Panc1 (cell line): ENCODE measurements at regions not wholly inside any gene's neighbourhood (a gene's known extent, or its start where the extent isn't known, plus 50 kb on each side); places are given as distances from the start of the nearest gene placed in this dataset.

Experiments used
- ATAC-seq: fragments of 200-7000 bp; cut with Tn5 transposase; 2 replicates; pipeline ENCODE4 v1.9.1; 2020; ENCODE audit warnings: mild to moderate bottlenecking, moderate library complexity
- BruUV-seq: library from RNA; stranded (reverse); fragments of 400-500 nt; replicated peaks from 2 replicates; lab custom pipeline; 2021; lab: Mats Ljungman, UMichigan
- CTCF ChIA-PET: fragments of 300-600 bp; sonication (Branson Sonifier 250); formaldehyde crosslinking; loops from one replicate; lab custom pipeline; 2022; ENCODE audit warnings: antibody characterized with exemption; lab: Charles Lee
- POLR2A ChIA-PET: fragments of 300-600 bp; sonication (Branson Sonifier 250); formaldehyde crosslinking; loops from one replicate; lab custom pipeline; 2022; ENCODE audit warnings: antibody characterized with exemption; lab: Charles Lee
- DNase-seq: peaks from one replicate; pipeline ENCODE4 v3.0.0-alpha.2; 2010; ENCODE audit warnings: low read depth, low spot score
- H3K27ac ChIP-seq: 2 replicates; pipeline ENCODE4 v1.5.1; 2011; ENCODE audit warnings: mild to moderate bottlenecking, low read length, inconsistent platforms
- H3K27me3 ChIP-seq: fragments of 200-500 bp; sonication (Bioruptor generic); 2 replicates; pipeline ENCODE4 v1.6.0; 2014; ENCODE audit warnings: low read length, inconsistent platforms; ENCODE audit not compliant: control insufficient read depth, insufficient read depth
- H3K36me3 ChIP-seq: fragments of 200-500 bp; sonication (Bioruptor generic); 2 replicates; pipeline ENCODE4 v1.5.1; 2014; ENCODE audit warnings: inconsistent platforms, mild to moderate bottlenecking, low read length, moderate library complexity; ENCODE audit not compliant: control insufficient read depth, insufficient read depth
- H3K4me1 ChIP-seq: 2 replicates; pipeline ENCODE4 v1.5.1; 2011; ENCODE audit warnings: inconsistent platforms, mild to moderate bottlenecking, low read length, moderate library complexity; ENCODE audit not compliant: control insufficient read depth, insufficient read depth
- H3K4me3 ChIP-seq, 2 experiments: 2 replicates each; pipeline ENCODE4 v1.5.1; 2011 to 2012; ENCODE audit warnings: low read depth in 2 of 2, low read length in 2 of 2, mild to moderate bottlenecking in 2 of 2, inconsistent platforms in 1 of 2, moderate library complexity in 1 of 2
- H3K9me3 ChIP-seq: fragments of 200-500 bp; sonication (Bioruptor generic); 2 replicates; pipeline ENCODE4 v1.5.1; 2014; ENCODE audit warnings: low read depth, mild to moderate bottlenecking, inconsistent platforms, low read length, moderate library complexity; ENCODE audit not compliant: control insufficient read depth, insufficient read depth
- POLR2AphosphoS5 ChIP-seq: IDR thresholded peaks from 2 replicates; pipeline ENCODE4 v1.6.1; 2012; ENCODE audit warnings: mild to moderate bottlenecking, low read depth, low read length, moderate library complexity
- SIN3A ChIP-seq: IDR thresholded peaks from 2 replicates; pipeline ENCODE4 v1.6.1; 2012; ENCODE audit warnings: low read depth, mild to moderate bottlenecking, low read length, moderate library complexity, borderline replicate concordance; ENCODE audit not compliant: insufficient read depth
- TCF7L2 ChIP-seq: IDR thresholded peaks from 2 replicates; pipeline ENCODE4 v1.6.1; 2011; ENCODE audit warnings: mild to moderate bottlenecking, low read depth, low read length, inconsistent platforms
- in situ Hi-C: cut with HindIII; loops from 2 replicates; pipeline ENCODE4 v1.10.0; 2016; ENCODE audit warnings: low sequenced_read_pairs, low pct_unique_long_range_greater_than_20kb
- intact Hi-C: fragments of 100-400 bp; cut with micrococcal nuclease; formaldehyde crosslinking; loops from one replicate; pipeline ENCODE4 v1.10.0; 2022; ENCODE audit not compliant: unreplicated experiment
- TF ChIP-seq, protein P1 (sequence below), 2 experiments: IDR thresholded peaks; 2 replicates each; pipeline ENCODE4 v1.6.1; 2011 to 2012; ENCODE audit warnings: low read depth in 2 of 2, control low read depth in 1 of 2, low read length in 1 of 2, mild to moderate bottlenecking in 1 of 2, moderate library complexity in 1 of 2; ENCODE audit not compliant: insufficient read depth in 1 of 2
- TF ChIP-seq, protein P2 (sequence below): fragments of 450-650 bp; IDR thresholded peaks from 2 replicates; pipeline ENCODE4 v1.5.1; 2017; ENCODE audit warnings: mild to moderate bottlenecking

DNA sequence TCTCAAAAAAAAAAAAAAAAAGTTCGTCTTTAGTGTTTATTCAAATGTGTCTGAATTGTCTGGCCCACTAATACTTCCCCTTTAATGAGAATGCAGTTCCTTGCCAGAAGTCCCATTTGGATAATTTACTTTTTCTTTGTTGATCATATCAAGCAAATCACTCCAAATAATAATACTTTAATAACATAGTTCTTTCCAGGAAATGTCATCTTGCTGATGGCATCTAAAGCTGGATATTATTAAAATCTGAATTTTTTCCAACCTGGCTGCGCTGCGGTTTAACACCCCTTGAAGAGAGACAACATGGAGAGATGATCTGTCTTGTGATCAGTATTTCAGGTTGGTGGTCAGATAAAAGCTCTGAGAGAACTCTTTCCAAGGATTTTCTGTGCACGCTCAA lies 111.2 kb upstream of the CNKSR3 start:
- H3K27me3 ChIP-seq = no peaks in the 10 kb centered on the region
- TF ChIP-seq TCF7L2 (no peak), POLR2AphosphoS5 (no peak), SIN3A (no peak)
- TF ChIP-seq, protein P1, sequence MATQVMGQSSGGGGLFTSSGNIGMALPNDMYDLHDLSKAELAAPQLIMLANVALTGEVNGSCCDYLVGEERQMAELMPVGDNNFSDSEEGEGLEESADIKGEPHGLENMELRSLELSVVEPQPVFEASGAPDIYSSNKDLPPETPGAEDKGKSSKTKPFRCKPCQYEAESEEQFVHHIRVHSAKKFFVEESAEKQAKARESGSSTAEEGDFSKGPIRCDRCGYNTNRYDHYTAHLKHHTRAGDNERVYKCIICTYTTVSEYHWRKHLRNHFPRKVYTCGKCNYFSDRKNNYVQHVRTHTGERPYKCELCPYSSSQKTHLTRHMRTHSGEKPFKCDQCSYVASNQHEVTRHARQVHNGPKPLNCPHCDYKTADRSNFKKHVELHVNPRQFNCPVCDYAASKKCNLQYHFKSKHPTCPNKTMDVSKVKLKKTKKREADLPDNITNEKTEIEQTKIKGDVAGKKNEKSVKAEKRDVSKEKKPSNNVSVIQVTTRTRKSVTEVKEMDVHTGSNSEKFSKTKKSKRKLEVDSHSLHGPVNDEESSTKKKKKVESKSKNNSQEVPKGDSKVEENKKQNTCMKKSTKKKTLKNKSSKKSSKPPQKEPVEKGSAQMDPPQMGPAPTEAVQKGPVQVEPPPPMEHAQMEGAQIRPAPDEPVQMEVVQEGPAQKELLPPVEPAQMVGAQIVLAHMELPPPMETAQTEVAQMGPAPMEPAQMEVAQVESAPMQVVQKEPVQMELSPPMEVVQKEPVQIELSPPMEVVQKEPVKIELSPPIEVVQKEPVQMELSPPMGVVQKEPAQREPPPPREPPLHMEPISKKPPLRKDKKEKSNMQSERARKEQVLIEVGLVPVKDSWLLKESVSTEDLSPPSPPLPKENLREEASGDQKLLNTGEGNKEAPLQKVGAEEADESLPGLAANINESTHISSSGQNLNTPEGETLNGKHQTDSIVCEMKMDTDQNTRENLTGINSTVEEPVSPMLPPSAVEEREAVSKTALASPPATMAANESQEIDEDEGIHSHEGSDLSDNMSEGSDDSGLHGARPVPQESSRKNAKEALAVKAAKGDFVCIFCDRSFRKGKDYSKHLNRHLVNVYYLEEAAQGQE (IDR thresholded peaks at IDR 0.05; ENCODE audit: insufficient read depth in 1 of 2, low read depth in 2 of 2, low read length in 1 of 2) = no peak
- TF ChIP-seq, protein P2, sequence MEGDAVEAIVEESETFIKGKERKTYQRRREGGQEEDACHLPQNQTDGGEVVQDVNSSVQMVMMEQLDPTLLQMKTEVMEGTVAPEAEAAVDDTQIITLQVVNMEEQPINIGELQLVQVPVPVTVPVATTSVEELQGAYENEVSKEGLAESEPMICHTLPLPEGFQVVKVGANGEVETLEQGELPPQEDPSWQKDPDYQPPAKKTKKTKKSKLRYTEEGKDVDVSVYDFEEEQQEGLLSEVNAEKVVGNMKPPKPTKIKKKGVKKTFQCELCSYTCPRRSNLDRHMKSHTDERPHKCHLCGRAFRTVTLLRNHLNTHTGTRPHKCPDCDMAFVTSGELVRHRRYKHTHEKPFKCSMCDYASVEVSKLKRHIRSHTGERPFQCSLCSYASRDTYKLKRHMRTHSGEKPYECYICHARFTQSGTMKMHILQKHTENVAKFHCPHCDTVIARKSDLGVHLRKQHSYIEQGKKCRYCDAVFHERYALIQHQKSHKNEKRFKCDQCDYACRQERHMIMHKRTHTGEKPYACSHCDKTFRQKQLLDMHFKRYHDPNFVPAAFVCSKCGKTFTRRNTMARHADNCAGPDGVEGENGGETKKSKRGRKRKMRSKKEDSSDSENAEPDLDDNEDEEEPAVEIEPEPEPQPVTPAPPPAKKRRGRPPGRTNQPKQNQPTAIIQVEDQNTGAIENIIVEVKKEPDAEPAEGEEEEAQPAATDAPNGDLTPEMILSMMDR = no peak
- no peaks in the 10 kb centered on the region for H3K9me3 ChIP-seq
- DNase-seq (no peak), ATAC-seq (no peak)
- no peak overlapping the region for H3K4me3 ChIP-seq
- POLR2A ChIA-PET = interaction anchor here (0.7 kb wide), 1 partner anchor 26 kb away, joined by 6 read pairs; no protein-coding TSS in a partner anchor
- H3K27ac ChIP-seq = no peak overlapping the region
- no peaks in the 10 kb centered on the region; the same call in 1 of the 2 replicates for H3K36me3 ChIP-seq
- intact Hi-C loops (no loop called here), in situ Hi-C loops (no loop called here)
- BruUV-seq = no TSS peak
- CTCF ChIA-PET = no interaction called here
- H3K4me1 ChIP-seq = no peaks in the 10 kb centered on the region

DNA sequence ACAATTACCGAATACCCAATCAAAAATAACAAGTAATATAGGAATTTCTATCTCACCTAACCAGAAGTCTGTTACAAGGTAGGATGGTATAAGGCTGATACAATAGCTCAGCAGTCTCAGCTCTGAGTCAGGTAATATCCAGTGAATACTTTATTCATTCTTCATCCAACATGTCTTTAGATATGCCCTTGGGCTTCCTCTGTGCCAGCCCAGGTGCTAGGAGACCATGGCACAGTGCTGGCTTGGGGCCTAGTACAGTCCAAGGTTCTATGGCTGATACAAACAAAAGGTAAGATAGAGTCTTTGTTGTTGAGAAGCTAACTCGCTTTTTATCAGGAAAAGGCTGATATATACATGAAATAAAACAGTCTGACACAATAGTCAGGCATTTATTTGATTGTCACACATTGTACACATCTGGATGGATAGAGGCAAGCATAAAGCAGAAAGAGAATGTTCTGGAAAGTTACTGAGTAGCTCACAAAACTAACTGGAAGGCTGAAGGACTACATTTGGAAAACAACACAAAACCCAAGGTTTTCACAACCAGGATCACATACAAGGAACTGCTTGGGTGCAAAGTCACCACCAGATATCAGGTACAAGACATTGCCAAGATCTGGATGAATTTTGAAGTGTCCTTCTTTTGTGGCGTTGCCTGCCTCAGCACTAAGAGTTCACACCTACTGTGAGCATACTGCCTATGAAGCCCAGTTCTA lies 110.4 kb upstream of the SCAF8 start:
- Histone ChIP-seq H3K27ac (no peak overlapping the region), H3K27me3 (no peaks in the 10 kb centered on the region), H3K4me3 (no peak overlapping the region), H3K36me3 (no peaks in the 10 kb centered on the region; the same call in 1 of the 2 replicates), H3K9me3 (no peaks in the 10 kb centered on the region), H3K4me1 (no peaks in the 10 kb centered on the region)
- intact Hi-C loops = no loop called here
- CTCF ChIA-PET = no interaction called here
- in situ Hi-C loops = no loop called here
- POLR2A ChIA-PET = no interaction called here
- ATAC-seq = no peak
- BruUV-seq = no TSS peak
- TF ChIP-seq, protein P1 (IDR thresholded peaks at IDR 0.05; ENCODE audit: insufficient read depth in 1 of 2, low read depth in 2 of 2, low read length in 1 of 2) = no peak
- TF ChIP-seq SIN3A (no peak), TCF7L2 (no peak), POLR2AphosphoS5 (no peak)
- TF ChIP-seq, protein P2 = no peak
- DNase-seq = no peak
